Uterus (tissue), 2 donors: ENCODE measurements at regions not wholly inside any gene's neighbourhood (a gene's known extent, or its start where the extent isn't known, plus 50 kb on each side); places are given as distances from the start of the nearest gene placed in this dataset.

Source experiments
- POLR2A ChIP-seq, 2 donors: fragments of 450-650 bp; IDR thresholded peaks; one replicate each; pipeline ENCODE4 v1.6.1; 2016; ENCODE audit warnings: antibody characterized with exemption in 2 of 2, mild to moderate bottlenecking in 1 of 2, moderate library complexity in 1 of 2
- TF ChIP-seq, protein P1 (sequence below), 4 experiments: fragments of 200-600 bp in 2 of 4; fragments of 450-650 bp in 2 of 4; sonication (generic) in 2 of 4; IDR thresholded peaks; one replicate each; pipeline ENCODE4 v1.5.1; 2016 to 2019; ENCODE audit warnings: antibody characterized with exemption in 4 of 4, mild to moderate bottlenecking in 2 of 4, moderate library complexity in 1 of 4

DNA sequence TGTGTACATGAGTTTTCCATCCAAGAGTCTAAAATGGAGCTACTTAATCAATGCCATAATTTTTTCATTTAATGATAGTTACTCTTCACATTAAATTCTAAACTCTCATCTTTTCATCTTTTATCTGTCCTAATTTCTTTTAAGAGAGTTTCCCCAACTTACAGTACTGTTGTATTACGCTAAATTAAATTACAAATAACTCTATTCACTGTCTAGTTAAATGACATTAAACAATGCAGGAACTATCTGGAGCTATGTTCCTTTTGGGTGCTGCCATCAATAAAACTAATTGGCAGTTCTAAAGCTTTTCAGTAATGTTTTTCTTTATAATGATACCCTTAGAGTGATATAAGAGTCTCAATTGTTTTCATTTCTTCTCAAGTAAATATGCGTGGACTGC lies 227.6 kb downstream of the ANKRD50 start:
- TF ChIP-seq, protein P1, sequence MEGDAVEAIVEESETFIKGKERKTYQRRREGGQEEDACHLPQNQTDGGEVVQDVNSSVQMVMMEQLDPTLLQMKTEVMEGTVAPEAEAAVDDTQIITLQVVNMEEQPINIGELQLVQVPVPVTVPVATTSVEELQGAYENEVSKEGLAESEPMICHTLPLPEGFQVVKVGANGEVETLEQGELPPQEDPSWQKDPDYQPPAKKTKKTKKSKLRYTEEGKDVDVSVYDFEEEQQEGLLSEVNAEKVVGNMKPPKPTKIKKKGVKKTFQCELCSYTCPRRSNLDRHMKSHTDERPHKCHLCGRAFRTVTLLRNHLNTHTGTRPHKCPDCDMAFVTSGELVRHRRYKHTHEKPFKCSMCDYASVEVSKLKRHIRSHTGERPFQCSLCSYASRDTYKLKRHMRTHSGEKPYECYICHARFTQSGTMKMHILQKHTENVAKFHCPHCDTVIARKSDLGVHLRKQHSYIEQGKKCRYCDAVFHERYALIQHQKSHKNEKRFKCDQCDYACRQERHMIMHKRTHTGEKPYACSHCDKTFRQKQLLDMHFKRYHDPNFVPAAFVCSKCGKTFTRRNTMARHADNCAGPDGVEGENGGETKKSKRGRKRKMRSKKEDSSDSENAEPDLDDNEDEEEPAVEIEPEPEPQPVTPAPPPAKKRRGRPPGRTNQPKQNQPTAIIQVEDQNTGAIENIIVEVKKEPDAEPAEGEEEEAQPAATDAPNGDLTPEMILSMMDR (IDR thresholded peaks at IDR 0.05): no peak
- TF ChIP-seq POLR2A (IDR thresholded peaks at IDR 0.05): no peak
